Ectodermal cell (in vitro differentiated cells): ENCODE measurements at regions not wholly inside any gene's neighbourhood (a gene's known extent, or its start where the extent isn't known, plus 50 kb on each side); places are given as distances from the start of the nearest gene placed in this dataset.

Experiments
- H3K27ac ChIP-seq: 2 replicates; pipeline ENCODE4 v1.7.0; 2013; ENCODE audit warnings: mild to moderate bottlenecking, low read depth, low read length; ENCODE audit not compliant: insufficient read depth, poor library complexity, severe bottlenecking
- H3K27me3 ChIP-seq: 2 replicates; pipeline ENCODE4 v1.7.0; 2013; ENCODE audit warnings: mild to moderate bottlenecking, low read length; ENCODE audit not compliant: insufficient read depth, control insufficient read depth, poor library complexity, severe bottlenecking
- H3K36me3 ChIP-seq: one replicate; pipeline ENCODE4 v1.7.0; 2013; ENCODE audit warnings: low read length; ENCODE audit not compliant: control insufficient read depth, insufficient read depth
- H3K4me1 ChIP-seq: one replicate; pipeline ENCODE4 v1.7.0; 2013; ENCODE audit warnings: low read length; ENCODE audit not compliant: control insufficient read depth, insufficient read depth
- H3K4me3 ChIP-seq: 2 replicates; pipeline ENCODE4 v1.7.0; 2013; ENCODE audit warnings: low read depth, low read length, control low read depth; ENCODE audit not compliant: insufficient read depth
- H3K9me3 ChIP-seq: 2 replicates; pipeline ENCODE4 v1.7.0; 2013; ENCODE audit warnings: mild to moderate bottlenecking, low read length, moderate library complexity; ENCODE audit not compliant: control insufficient read depth
- WGBS, 2 experiments: methylation state at CpG; one replicate each; pipeline ENCODE4 v1.1.7; 2013; ENCODE audit warnings: missing lambda C conversion rate in 2 of 2; 5-methylcytosine and 5-hydroxymethylcytosine counted together

DNA sequence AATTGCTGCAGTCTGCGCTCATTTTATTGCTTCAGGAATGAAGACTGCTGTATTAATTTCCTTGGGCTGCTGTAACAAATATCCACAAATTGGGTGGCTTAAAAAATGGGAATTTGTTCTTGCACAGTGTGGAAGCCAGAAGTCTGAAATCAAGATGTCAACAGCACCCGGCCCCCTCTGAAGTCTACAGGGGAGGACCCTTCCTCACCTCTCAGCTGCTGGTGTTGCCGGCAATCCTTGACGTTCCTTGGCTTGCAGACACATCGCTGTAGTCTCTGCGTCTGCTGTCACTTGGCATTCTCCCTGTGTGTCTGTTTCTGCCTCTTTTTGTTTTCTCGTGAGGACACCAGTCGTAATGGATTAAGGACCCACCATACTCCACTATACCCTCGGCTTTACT lies 166.2 kb downstream of the PTPN20 start:
- Histone ChIP-seq H3K27me3 (no peaks in the 10 kb centered on the region), H3K4me1 (peaks cover 3% of the 10 kb centered on the region), H3K27ac (no peak overlapping the region), H3K4me3 (no peak overlapping the region), H3K36me3 (no peaks in the 10 kb centered on the region), H3K9me3 (no peaks in the 10 kb centered on the region)
- 92 to 93% methylated on average over 9 of the region's 9 CpGs for WGBS, 2 experiments

DNA sequence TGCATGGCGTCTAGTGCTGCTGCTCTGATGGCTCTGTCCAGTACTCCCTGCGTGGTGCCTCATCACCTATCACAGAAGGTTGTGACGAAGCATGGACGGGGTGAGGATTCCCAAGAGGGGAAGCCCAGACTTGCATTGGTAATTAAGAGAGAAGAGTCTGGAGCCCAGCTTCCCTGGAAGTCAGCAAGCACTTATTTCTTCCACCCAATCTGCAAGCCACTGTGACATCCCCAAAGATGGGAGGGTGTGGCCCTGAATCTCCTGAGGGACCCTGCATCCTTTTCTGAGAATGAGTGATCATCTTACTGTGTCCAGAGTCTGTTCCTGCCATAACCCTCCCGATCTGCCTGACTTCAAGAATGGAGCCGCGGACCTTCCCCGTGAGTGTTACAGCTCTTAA lies 166.7 kb downstream of the PTPN20 start:
- peaks cover 3% of the 10 kb centered on the region for H3K4me1 ChIP-seq
- WGBS, 2 experiments, result 95 to 96% methylated on average over 8 of the region's 8 CpGs
- no peaks in the 10 kb centered on the region for H3K36me3 ChIP-seq
- H3K27me3 ChIP-seq, result no peaks in the 10 kb centered on the region
- no peak overlapping the region for H3K4me3 ChIP-seq
- no peaks in the 10 kb centered on the region for H3K9me3 ChIP-seq
- no peak overlapping the region for H3K27ac ChIP-seq

DNA sequence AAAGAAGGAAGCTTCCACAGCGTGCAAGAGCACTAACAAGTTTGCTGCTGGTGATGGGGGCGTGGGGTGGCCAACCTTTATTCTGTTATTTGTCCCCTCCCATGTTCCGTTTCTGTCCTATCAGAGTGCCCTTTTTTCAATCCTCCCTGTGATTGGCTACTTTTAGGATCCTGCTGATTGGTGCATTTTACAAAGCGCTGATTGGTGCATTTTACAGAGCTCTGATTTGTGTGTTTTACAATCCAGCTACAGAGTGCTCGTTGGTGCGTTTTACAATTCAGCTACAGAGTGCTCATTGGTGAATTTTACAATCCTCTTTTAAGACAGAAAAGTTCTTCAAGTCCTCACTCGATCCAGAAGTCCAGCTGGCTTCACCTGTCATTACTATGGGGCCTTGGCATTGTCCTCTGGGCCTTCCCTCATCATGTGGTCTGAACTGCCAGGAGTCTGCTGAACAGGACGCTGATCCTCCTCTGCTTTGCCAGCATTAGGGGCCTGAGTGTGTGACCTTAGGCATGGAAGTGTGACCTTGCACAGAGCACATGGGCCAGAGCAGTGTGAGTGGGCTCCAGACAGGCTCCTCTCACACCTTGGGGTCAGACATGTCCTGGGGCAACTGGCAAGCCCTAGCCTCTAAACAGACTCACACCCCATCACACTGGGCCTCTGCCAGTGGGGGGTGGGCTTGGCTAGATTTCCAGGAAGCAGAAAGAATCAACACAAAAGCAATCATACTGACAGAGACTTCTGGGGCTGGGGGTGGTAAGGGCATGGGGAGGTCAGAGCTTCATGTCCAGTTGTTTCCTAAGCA lies 167.4 kb downstream of the PTPN20 start:
- WGBS, 2 experiments, result 92 to 94% methylated on average over 8 of the region's 8 CpGs
- no peak overlapping the region for H3K27ac ChIP-seq
- no peaks in the 10 kb centered on the region for H3K27me3 ChIP-seq
- peaks cover 3% of the 10 kb centered on the region for H3K4me1 ChIP-seq
- H3K4me3 ChIP-seq, result no peak overlapping the region
- no peaks in the 10 kb centered on the region for H3K9me3 ChIP-seq
- H3K36me3 ChIP-seq, result no peaks in the 10 kb centered on the region

DNA sequence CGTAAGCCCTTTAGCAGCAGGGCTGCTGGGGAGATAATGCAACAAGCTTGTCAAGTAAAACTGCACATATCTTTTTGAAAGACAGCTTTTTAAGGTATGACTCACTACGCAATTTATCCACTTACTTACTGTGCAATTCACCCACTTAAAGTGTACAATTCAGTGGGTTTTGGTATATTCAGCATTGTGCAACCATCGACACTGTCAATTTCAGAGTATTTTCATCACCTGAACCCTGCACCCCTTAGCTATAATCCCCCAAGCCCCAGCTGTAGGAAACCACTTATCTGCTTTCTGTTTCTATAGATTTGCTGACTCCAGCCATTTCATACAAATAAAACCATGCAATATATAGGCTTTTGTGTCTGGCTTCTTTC lies 168.0 kb downstream of the PTPN20 start:
- no peaks in the 10 kb centered on the region for H3K36me3 ChIP-seq
- 81 to 85% methylated on average over 3 of the region's 3 CpGs for WGBS, 2 experiments
- no peak overlapping the region for H3K4me3 ChIP-seq
- H3K27me3 ChIP-seq, result no peaks in the 10 kb centered on the region
- H3K27ac ChIP-seq, result no peak overlapping the region
- H3K4me1 ChIP-seq, result peaks cover 3% of the 10 kb centered on the region
- no peaks in the 10 kb centered on the region for H3K9me3 ChIP-seq

DNA sequence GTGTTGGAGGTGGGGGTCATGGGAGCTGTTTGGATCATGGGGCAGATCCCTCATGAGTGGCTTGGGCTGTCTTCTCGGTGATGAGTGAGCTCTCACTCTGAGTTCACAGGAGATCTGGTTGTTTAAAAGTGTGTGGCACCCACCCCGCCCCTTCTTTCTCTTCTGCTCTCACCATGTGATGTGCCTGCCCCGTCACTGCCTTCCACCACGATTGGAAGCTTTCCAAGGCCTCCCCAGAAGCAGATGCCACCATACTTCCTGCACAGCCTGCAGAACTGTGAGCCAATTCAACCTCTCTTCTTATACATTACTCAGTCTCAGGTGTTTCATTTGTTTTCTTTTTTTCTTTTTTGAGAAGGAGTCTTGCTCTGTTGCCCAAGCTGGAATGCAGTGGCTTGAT lies 170.0 kb downstream of the PTPN20 start:
- H3K27ac ChIP-seq, result no peak overlapping the region
- no peaks in the 10 kb centered on the region for H3K9me3 ChIP-seq
- peaks cover 3% of the 10 kb centered on the region for H3K4me1 ChIP-seq
- no peaks in the 10 kb centered on the region for H3K27me3 ChIP-seq
- no peaks in the 10 kb centered on the region for H3K36me3 ChIP-seq
- no peak overlapping the region for H3K4me3 ChIP-seq
- 87 to 93% methylated on average over 4 of the region's 4 CpGs for WGBS, 2 experiments

DNA sequence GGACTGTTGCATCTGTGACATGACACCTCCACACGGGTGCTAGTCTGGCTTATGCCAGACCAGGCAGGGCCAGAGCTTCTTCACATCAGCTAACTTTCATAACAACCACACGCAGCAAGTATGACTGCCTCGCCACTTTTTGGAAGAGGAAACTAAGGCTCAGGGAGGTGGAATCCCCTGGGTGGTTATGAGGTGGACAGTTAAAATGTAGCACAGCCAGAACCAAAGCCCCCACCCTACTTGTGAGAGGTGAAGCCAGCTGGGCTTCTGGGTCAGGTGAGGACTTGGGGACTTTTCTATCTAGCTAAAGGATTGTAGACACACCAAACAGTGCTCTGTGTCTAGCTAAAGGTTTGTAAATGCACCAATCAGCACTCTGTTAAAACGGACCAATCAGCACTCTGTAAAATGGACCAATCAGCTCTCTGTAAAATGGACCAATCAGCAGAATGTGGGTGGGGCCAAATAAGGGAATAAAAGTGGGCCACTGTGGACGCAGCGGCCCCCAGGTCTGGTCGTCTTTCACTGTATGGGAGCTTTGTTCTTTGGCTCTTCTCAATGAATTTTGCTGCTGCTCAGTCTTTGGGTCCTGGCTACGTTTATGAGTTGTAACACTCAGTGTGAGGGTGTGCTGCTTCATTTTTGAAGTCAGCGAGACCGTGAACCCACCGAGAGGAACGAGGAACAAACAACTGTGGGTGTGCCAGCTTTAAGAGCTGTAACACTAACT lies 171.0 kb downstream of the PTPN20 start:
- Histone ChIP-seq H3K27me3 (no peaks in the 10 kb centered on the region), H3K4me3 (no peak overlapping the region), H3K27ac (no peak overlapping the region), H3K4me1 (peaks cover 3% of the 10 kb centered on the region), H3K36me3 (no peaks in the 10 kb centered on the region), H3K9me3 (no peaks in the 10 kb centered on the region)
- 93 to 96% methylated on average over 12 of the region's 12 CpGs for WGBS, 2 experiments

DNA sequence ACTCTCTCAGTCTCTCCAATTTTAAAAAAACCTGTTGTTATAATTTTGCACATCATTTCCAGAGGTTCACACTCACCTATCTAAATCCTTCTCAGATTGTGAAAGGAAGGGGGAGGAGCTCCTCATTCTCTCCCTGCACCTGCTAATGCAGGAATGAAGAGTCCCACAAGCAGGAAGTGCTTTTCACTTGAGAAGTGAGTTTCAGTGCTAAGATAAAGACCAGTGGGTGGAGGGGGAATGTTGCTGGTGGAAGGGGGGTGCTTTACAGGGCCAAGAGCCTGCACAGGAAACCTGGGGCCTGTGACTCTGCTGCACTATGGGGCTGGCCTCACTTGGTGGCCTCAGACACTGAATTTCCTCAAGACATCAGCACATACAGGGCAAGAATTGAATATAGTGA lies 176.4 kb downstream of the PTPN20 start:
- no peaks in the 10 kb centered on the region for H3K36me3 ChIP-seq
- no peak overlapping the region for H3K27ac ChIP-seq
- peaks cover 5% of the 10 kb centered on the region for H3K4me1 ChIP-seq
- no peaks in the 10 kb centered on the region for H3K27me3 ChIP-seq
- H3K9me3 ChIP-seq, result no peaks in the 10 kb centered on the region
- no peak overlapping the region for H3K4me3 ChIP-seq

DNA sequence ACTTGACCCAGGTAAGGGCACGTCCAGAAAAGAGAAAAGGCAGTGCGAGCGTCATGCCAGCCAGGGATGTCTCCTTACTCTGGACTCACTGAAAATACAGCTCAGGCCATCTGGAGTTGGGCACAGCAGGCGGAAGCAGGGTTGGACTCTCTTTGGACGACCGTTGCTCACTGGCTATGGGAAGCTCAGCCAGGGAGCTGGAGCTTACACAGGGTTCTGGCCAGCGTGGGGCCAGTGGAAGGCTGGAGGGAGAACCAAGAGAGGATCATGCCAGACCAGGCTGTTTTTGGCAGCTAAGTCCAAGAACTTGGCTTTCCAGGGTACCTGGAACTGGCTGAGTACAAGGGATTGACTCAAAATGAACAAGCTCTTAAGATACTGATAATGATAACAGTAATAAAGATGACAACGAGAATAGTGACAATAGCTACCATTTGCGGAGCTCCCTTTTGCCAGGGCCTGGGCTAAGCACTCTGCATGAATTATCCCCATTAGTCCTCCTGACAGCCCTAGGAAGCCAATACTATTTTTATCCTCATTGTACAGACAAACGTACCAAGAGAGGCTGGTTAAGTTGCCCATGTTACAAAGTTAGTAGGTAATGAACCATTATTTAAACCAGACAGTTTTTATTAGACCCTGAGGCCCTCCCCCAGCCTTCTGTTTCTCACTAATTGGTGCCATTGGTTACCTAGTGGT lies 177.6 kb downstream of the PTPN20 start:
- Histone ChIP-seq H3K4me1 (peaks cover 7% of the 10 kb centered on the region), H3K9me3 (no peaks in the 10 kb centered on the region), H3K4me3 (no peak overlapping the region), H3K27me3 (no peaks in the 10 kb centered on the region), H3K27ac (no peak overlapping the region), H3K36me3 (no peaks in the 10 kb centered on the region)
- 93% methylated on average over 10 of the region's 10 CpGs for WGBS, 2 experiments

DNA sequence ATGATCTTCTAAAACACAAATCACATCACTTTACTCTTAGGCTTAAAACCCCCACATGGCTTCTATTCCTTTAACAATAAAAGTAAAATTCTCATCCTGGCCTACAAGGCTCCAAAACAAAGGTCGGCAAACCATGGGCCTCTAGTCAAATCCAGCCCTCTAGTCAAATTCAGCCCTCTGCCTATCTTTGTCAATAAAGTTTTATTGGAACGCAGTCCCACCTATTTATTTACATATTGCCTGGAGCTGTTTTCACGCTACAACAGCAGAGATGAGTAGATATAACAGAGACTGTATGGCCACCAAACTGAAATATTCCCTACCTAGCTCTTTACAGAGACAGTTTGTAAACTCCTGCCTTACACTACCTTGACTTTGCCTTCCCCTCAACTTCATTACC lies 178.8 kb downstream of the PTPN20 start:
- no peak overlapping the region for H3K4me3 ChIP-seq
- no peak overlapping the region for H3K27ac ChIP-seq
- peaks cover 7% of the 10 kb centered on the region for H3K4me1 ChIP-seq
- WGBS, 2 experiments, result 92 to 93% methylated on average over 3 of the region's 3 CpGs
- no peaks in the 10 kb centered on the region for H3K36me3 ChIP-seq
- H3K9me3 ChIP-seq, result no peaks in the 10 kb centered on the region
- H3K27me3 ChIP-seq, result no peaks in the 10 kb centered on the region

DNA sequence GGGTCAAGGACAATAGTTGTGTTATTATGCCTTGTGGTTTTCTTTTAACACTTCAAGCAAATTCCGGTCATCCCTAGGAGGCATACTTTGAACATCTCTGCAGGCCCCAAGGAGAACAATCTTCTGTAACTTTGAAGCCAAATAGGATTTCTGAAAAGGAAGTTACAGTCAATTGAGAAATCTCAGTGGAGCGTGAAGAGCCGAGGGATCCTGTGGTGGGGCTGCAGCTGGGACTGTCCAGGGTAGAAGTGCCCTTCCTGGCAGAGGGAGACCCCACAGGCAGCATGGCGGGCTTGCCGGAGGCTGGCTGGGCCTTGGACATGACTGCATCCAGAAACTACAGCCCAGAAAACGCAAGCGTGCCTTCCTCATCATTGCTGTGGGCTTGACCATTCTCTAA lies 179.7 kb downstream of the PTPN20 start:
- Histone ChIP-seq H3K4me1 (peaks cover 7% of the 10 kb centered on the region), H3K4me3 (no peak overlapping the region), H3K27me3 (no peaks in the 10 kb centered on the region), H3K9me3 (no peaks in the 10 kb centered on the region), H3K27ac (no peak overlapping the region), H3K36me3 (no peaks in the 10 kb centered on the region)
- 89 to 91% methylated on average over 7 of the region's 7 CpGs for WGBS, 2 experiments
